ENCODE measurements at regions not wholly inside any gene's neighbourhood (a gene's known extent, or its start where the extent isn't known, plus 50 kb on each side); places are given as distances from the start of the nearest gene placed in this dataset.

GRCh38 chr2:199624958-199625357 is 167.2 kb upstream of the SATB2 start:
- DNase-seq, result no peak
- WGBS, 2 donors, result 49 to 73% methylated on average over 1 of the region's 1 CpG
- TF ChIP-seq POLR2AphosphoS5 (IDR thresholded peaks at IDR 0.05) (no peak), CTCF (IDR thresholded peaks at IDR 0.05) (no peak), POLR2A (IDR thresholded peaks at IDR 0.05) (no peak), EP300 (IDR thresholded peaks at IDR 0.05) (no peak)
- Histone ChIP-seq H3K9me3 (no peaks in the 10 kb centered on the region), H3K36me3 (no peaks in the 10 kb centered on the region), H3K27me3 (no peaks in the 10 kb centered on the region), H3K27ac (no peak overlapping the region), H3K4me3 (no peak overlapping the region), H3K4me1 (no peaks in the 10 kb centered on the region)
- intact Hi-C loops (cut with DNase I), result no loop called here

GRCh38 chr2:199612509-199613130 is 154.9 kb upstream of the SATB2 start:
- DNase-seq, result no peak
- intact Hi-C loops (cut with DNase I), result no loop called here
- no peak for TF ChIP-seq POLR2A (IDR thresholded peaks at IDR 0.05)
- no peak for TF ChIP-seq POLR2AphosphoS5 (IDR thresholded peaks at IDR 0.05)
- TF ChIP-seq CTCF (IDR thresholded peaks at IDR 0.05), result no peak
- no peak for TF ChIP-seq EP300 (IDR thresholded peaks at IDR 0.05)
- Histone ChIP-seq H3K9me3 (no peaks in the 10 kb centered on the region), H3K27ac (no peak overlapping the region), H3K4me3 (no peak overlapping the region), H3K27me3 (no peaks in the 10 kb centered on the region), H3K36me3 (no peaks in the 10 kb centered on the region), H3K4me1 (no peaks in the 10 kb centered on the region)
- WGBS, 2 donors, result 88 to 91% methylated on average over 4 of the region's 4 CpGs

GRCh38 chr2:199607914-199608313 is 150.2 kb upstream of the SATB2 start:
- TF ChIP-seq CTCF (IDR thresholded peaks at IDR 0.05) (no peak), EP300 (IDR thresholded peaks at IDR 0.05) (no peak), POLR2AphosphoS5 (IDR thresholded peaks at IDR 0.05) (no peak), POLR2A (IDR thresholded peaks at IDR 0.05) (no peak)
- intact Hi-C loops (cut with DNase I), result no loop called here
- Histone ChIP-seq H3K27me3 (peaks cover 0 to 17% (median 4%) of the 10 kb centered on the region in 3 donors), H3K36me3 (no peaks in the 10 kb centered on the region), H3K9me3 (no peaks in the 10 kb centered on the region), H3K27ac (no peak overlapping the region), H3K4me1 (peaks cover 0 to 6% (median 0%) of the 10 kb centered on the region in 4 donors), H3K4me3 (no peak overlapping the region)
- no peak for DNase-seq
- 89 to 91% methylated on average over 3 of the region's 3 CpGs for WGBS, 2 donors

GRCh38 chr2:199606193-199606780 is 148.5 kb upstream of the SATB2 start:
- Histone ChIP-seq H3K27me3 (peaks cover 0 to 18% (median 4%) of the 10 kb centered on the region in 3 donors), H3K36me3 (no peaks in the 10 kb centered on the region), H3K4me3 (no peak overlapping the region), H3K4me1 (peaks cover 0 to 6% (median 0%) of the 10 kb centered on the region in 4 donors), H3K9me3 (no peaks in the 10 kb centered on the region), H3K27ac (no peak overlapping the region)
- 77% methylated on average over 4 of the region's 4 CpGs for WGBS, 2 donors
- no peak for DNase-seq
- TF ChIP-seq EP300 (IDR thresholded peaks at IDR 0.05) (no peak), POLR2A (IDR thresholded peaks at IDR 0.05) (no peak), CTCF (IDR thresholded peaks at IDR 0.05) (no peak), POLR2AphosphoS5 (IDR thresholded peaks at IDR 0.05) (no peak)
- intact Hi-C loops (cut with DNase I), result no loop called here
